ENCODE measurements at regions not wholly inside any gene's neighbourhood (a gene's known extent, or its start where the extent isn't known, plus 50 kb on each side); places are given as distances from the start of the nearest gene placed in this dataset.

DNA sequence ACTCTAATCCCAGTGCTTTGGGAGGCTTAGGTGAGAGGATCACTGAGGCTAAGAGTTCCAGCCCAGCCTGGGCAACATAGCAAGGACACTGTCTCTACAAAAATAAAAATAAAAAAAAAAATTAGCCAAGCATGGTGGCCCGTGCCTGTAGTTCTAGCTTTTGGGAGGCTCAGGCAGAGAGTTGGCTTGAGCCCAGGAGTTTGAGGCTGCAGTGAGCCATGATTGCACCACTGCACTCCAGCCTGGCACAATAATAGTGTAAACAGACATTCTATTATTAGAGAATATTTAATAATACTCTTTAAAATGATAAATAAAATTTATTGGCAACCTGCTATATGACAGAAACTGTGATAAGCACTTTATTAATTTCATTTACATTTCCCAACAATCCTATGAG, 908.9 kb downstream of the TUSC7 start:
- DNase-seq (ENCODE audit: low spot score), result no peak
- Histone ChIP-seq H3K27ac (no peak overlapping the region), H3K4me3 (no peak overlapping the region), H3K36me3 (no peaks in the 10 kb centered on the region), H3K4me1 (replicated peaks) (no peaks in the 10 kb centered on the region), H3K9me3 (no peaks in the 10 kb centered on the region), H3K27me3 (replicated peaks; ENCODE audit: insufficient read depth) (no peaks in the 10 kb centered on the region)
- 55% methylated on average over 1 of the region's 1 CpG for WGBS
- TF ChIP-seq, protein P1, sequence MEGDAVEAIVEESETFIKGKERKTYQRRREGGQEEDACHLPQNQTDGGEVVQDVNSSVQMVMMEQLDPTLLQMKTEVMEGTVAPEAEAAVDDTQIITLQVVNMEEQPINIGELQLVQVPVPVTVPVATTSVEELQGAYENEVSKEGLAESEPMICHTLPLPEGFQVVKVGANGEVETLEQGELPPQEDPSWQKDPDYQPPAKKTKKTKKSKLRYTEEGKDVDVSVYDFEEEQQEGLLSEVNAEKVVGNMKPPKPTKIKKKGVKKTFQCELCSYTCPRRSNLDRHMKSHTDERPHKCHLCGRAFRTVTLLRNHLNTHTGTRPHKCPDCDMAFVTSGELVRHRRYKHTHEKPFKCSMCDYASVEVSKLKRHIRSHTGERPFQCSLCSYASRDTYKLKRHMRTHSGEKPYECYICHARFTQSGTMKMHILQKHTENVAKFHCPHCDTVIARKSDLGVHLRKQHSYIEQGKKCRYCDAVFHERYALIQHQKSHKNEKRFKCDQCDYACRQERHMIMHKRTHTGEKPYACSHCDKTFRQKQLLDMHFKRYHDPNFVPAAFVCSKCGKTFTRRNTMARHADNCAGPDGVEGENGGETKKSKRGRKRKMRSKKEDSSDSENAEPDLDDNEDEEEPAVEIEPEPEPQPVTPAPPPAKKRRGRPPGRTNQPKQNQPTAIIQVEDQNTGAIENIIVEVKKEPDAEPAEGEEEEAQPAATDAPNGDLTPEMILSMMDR (IDR thresholded peaks at IDR 0.05), result no peak
- TF ChIP-seq POLR2AphosphoS5 (IDR thresholded peaks at IDR 0.05) (no peak), POLR2A (IDR thresholded peaks at IDR 0.05) (no peak)
- intact Hi-C loops (cut with DNase I), result no loop called here

DNA sequence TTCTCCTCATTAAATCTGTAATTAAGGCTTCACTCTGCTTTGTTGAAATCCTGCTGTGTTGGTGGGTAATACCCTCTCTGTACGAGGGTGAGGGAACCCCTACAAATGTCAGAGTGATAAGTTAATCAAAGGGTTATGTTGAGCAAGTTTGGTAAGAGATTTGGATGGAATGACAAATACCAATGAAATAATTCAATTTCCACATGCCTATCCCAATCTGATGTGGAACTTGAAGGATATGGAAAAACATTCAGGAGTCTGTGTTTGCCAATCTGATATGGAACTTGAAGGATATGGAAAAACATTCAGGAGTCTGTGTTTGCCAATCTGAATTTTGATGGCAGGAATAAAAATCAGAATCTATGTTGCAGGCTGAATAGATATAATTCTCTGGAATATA, 910.2 kb downstream of the TUSC7 start:
- 38% methylated on average over 1 of the region's 1 CpG for WGBS
- DNase-seq (ENCODE audit: low spot score), result no peak
- H3K4me1 ChIP-seq (replicated peaks), result no peaks in the 10 kb centered on the region
- H3K4me3 ChIP-seq, result no peak overlapping the region
- H3K9me3 ChIP-seq, result no peaks in the 10 kb centered on the region
- intact Hi-C loops (cut with DNase I), result no loop called here
- no peaks in the 10 kb centered on the region for H3K27me3 ChIP-seq (replicated peaks; ENCODE audit: insufficient read depth)
- no peaks in the 10 kb centered on the region for H3K36me3 ChIP-seq
- H3K27ac ChIP-seq, result no peak overlapping the region
- TF ChIP-seq POLR2AphosphoS5 (IDR thresholded peaks at IDR 0.05) (no peak), POLR2A (IDR thresholded peaks at IDR 0.05) (no peak)
- TF ChIP-seq, protein P1 (IDR thresholded peaks at IDR 0.05), result no peak

DNA sequence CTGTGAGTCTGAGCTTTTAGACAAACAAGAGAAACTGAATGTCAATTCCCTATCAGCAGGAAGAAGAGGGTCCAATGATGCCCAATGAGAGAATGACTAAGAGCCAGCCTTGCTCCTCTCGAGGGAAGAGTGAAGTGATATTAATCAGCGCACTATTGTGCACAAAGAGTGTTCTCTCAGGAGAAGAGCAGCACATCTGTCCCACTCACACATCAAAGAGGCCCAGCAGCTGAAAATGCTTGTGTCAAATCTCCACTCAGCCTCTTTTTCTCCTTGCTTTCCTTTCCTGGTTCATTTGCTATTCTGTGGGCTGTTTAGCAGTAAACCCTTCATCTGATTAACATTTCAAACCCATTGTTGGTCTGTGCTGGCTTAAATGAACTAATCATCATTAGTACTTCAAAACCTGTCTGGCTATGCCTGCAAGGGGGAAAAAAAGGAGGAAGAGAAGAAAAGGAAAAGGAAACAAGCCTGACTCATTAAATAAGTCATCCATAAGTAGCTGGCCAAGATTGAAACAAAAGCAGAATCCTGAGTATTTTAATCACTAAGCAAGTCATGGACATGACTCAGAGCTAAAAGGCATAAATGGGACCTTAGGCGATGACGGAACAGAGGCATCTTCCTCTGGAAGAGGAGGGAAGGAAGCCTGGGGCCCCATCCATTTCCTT, 912.7 kb downstream of the TUSC7 start:
- WGBS, result 66% methylated on average over 4 of the region's 4 CpGs
- DNase-seq (ENCODE audit: low spot score), result no peak
- no peaks in the 10 kb centered on the region for H3K4me1 ChIP-seq (replicated peaks)
- no peaks in the 10 kb centered on the region for H3K9me3 ChIP-seq
- no peak overlapping the region for H3K27ac ChIP-seq
- intact Hi-C loops (cut with DNase I), result no loop called here
- H3K4me3 ChIP-seq, result no peak overlapping the region
- H3K27me3 ChIP-seq (replicated peaks; ENCODE audit: insufficient read depth), result no peaks in the 10 kb centered on the region
- H3K36me3 ChIP-seq, result no peaks in the 10 kb centered on the region
- no peak for TF ChIP-seq POLR2AphosphoS5 (IDR thresholded peaks at IDR 0.05)
- TF ChIP-seq, protein P1 (IDR thresholded peaks at IDR 0.05), result no peak
- no peak for TF ChIP-seq POLR2A (IDR thresholded peaks at IDR 0.05)

DNA sequence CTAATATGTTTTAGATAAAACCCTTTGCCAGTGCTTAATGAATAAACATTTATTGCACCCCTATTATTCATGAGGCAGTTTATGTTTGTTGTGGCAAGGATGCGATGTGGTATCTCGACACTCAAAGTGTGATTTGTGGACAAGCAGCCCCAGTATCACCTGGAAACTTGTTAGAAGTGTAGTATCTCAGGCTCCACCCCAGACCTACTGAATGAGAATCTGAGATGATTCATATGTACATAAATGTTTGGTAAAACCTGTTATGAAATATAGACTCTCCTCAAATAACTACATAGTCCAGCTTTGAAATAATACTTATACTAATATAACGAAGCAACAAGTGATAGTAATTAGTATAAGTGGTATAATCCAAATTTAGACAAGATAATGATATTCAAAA, 914.8 kb downstream of the TUSC7 start:
- TF ChIP-seq POLR2AphosphoS5 (IDR thresholded peaks at IDR 0.05) (no peak), POLR2A (IDR thresholded peaks at IDR 0.05) (no peak)
- TF ChIP-seq, protein P1 (IDR thresholded peaks at IDR 0.05), result no peak
- WGBS, result 97% methylated on average over 3 of the region's 3 CpGs
- Histone ChIP-seq H3K4me3 (no peak overlapping the region), H3K4me1 (replicated peaks) (no peaks in the 10 kb centered on the region), H3K9me3 (no peaks in the 10 kb centered on the region), H3K27me3 (replicated peaks; ENCODE audit: insufficient read depth) (no peaks in the 10 kb centered on the region), H3K27ac (no peak overlapping the region), H3K36me3 (no peaks in the 10 kb centered on the region)
- no peak for DNase-seq (ENCODE audit: low spot score)
- intact Hi-C loops (cut with DNase I), result no loop called here

DNA sequence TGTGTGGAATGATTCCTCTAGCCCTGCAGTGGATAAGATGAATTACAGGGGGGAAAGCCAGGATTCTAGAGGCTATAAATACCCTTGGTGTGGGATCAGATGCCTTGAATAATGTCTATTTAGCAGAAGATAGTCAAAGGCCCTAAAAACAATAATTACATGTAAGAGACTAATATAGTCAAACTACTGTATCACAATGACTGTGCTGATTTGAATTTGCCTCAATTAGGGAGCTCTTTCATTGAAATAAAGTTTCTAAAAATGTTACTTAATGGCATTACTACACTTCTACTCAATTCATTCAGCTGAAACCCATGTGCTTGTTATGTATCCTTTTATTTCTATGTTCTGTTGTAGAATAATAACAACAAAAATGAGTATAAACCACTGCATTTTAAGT, 915.6 kb downstream of the TUSC7 start:
- Histone ChIP-seq H3K4me1 (replicated peaks) (no peaks in the 10 kb centered on the region), H3K4me3 (no peak overlapping the region), H3K9me3 (no peaks in the 10 kb centered on the region), H3K27me3 (replicated peaks; ENCODE audit: insufficient read depth) (no peaks in the 10 kb centered on the region), H3K27ac (no peak overlapping the region), H3K36me3 (no peaks in the 10 kb centered on the region)
- intact Hi-C loops (cut with DNase I), result no loop called here
- TF ChIP-seq POLR2A (IDR thresholded peaks at IDR 0.05) (no peak), POLR2AphosphoS5 (IDR thresholded peaks at IDR 0.05) (no peak)
- TF ChIP-seq, protein P1 (IDR thresholded peaks at IDR 0.05), result no peak
- no peak for DNase-seq (ENCODE audit: low spot score)

Measured in prostate gland (tissue), 2 donors.